ENCODE measurements at regions not wholly inside any gene's neighbourhood (a gene's known extent, or its start where the extent isn't known, plus 50 kb on each side); places are given as distances from the start of the nearest gene placed in this dataset.

GRCh38 chr3:81378552-81379293 lies 382.7 kb downstream of the GBE1 start:
- no peak for TF ChIP-seq CTCF (IDR thresholded peaks at IDR 0.05)
- no peak for TF ChIP-seq POLR2A (IDR thresholded peaks at IDR 0.05)

Measured in testis (tissue), 2 donors.